Activated CD8-positive, alpha-beta T cell treated with anti-CD3 and anti-CD28 coated beads for 36 hours (primary cell): ENCODE measurements at regions not wholly inside any gene's neighbourhood (a gene's known extent, or its start where the extent isn't known, plus 50 kb on each side); places are given as distances from the start of the nearest gene placed in this dataset.
"Not testable (repeated sequence)": the region's sequence is repeated elsewhere in the genome, so short reads cannot be mapped to it uniquely, and the experiment has no call there.

Experiments used
- ATAC-seq: fragments of 200-7000 bp; cut with Tn5 transposase; one replicate; pipeline ENCODE4 v1.10.0; 2021; ENCODE audit warnings: mild to moderate bottlenecking, moderate library complexity
- CTCF ChIA-PET: fragments of 350-600 bp; sonication (Branson Sonifier 250); formaldehyde crosslinking; loops from one replicate; lab custom pipeline; 2021; ENCODE audit warnings: antibody characterized with exemption; lab: Charles Lee
- POLR2A ChIA-PET: fragments of 350-600 bp; sonication (Branson Sonifier 250); formaldehyde crosslinking; loops from one replicate; lab custom pipeline; 2021; ENCODE audit warnings: antibody characterized with exemption; lab: Charles Lee
- DNase-seq: peaks from one replicate; pipeline ENCODE4 v3.0.0-alpha.2; 2020
- H3K27ac Mint-ChIP-seq: one replicate; pipeline ENCODE4 v1.8.0; 2021; ENCODE audit warnings: mild to moderate bottlenecking, mixed read lengths
- H3K27me3 Mint-ChIP-seq: one replicate; pipeline ENCODE4 v1.8.0; 2021; ENCODE audit warnings: mixed read lengths
- H3K36me3 Mint-ChIP-seq: one replicate; pipeline ENCODE4 v1.8.0; 2021; ENCODE audit warnings: low read depth, mixed read lengths
- H3K4me1 Mint-ChIP-seq: one replicate; pipeline ENCODE4 v1.8.0; 2021; ENCODE audit warnings: low read depth, mixed read lengths
- H3K4me3 Mint-ChIP-seq: one replicate; pipeline ENCODE4 v1.8.0; 2021; ENCODE audit warnings: mild to moderate bottlenecking, moderate library complexity, mixed read lengths
- H3K9me3 Mint-ChIP-seq: one replicate; pipeline ENCODE4 v1.8.0; 2021; ENCODE audit warnings: mixed read lengths
- CTCF ChIP-seq: fragments of 200-600 bp; IDR thresholded peaks from one replicate; pipeline ENCODE4 v1.8.0; 2022; ENCODE audit warnings: antibody characterized with exemption, mild to moderate bottlenecking
- intact Hi-C: fragments of 100-400 bp; cut with micrococcal nuclease; formaldehyde crosslinking; loops from one replicate; pipeline ENCODE4 v1.10.0; 2022

- Mint-ChIP-seq H3K9me3 (no peaks in the 10 kb centered on the region), H3K36me3 (no peaks in the 10 kb centered on the region), H3K4me3 (no peak overlapping the region), H3K27me3 (no peaks in the 10 kb centered on the region), H3K4me1 (no peaks in the 10 kb centered on the region), H3K27ac (no peak overlapping the region)
- TF ChIP-seq CTCF, result no peak
- no peak for DNase-seq
- intact Hi-C loops, result no loop called here
- POLR2A ChIA-PET, result no interaction called here
- CTCF ChIA-PET, result no interaction called here
- ATAC-seq, result no peak
These were observed 281.1 kb upstream of the KLF4 start for GRCh38 chr9:107770716-107771115.

DNA sequence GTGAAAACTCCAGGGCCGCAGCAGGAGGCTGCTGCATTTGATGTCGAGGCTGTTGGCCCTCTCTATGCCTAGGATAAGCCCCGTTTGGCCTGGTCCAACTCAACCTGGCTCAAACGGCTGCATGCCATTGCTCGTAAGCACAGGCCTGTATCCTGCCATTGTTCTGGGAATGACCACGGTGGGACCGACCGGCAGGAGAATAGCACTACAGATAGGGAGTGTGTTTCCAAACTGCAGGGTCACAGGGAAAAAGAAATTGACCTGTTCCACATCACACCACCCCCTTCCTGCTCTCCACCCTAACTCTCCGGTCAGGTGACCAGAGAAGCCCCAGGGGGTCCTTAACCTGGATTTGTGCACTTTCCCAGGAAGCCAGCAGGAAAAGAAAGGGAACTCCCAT, 278.7 kb upstream of the KLF4 start:
- Mint-ChIP-seq H3K36me3 (no peaks in the 10 kb centered on the region), H3K4me1 (no peaks in the 10 kb centered on the region)

DNA sequence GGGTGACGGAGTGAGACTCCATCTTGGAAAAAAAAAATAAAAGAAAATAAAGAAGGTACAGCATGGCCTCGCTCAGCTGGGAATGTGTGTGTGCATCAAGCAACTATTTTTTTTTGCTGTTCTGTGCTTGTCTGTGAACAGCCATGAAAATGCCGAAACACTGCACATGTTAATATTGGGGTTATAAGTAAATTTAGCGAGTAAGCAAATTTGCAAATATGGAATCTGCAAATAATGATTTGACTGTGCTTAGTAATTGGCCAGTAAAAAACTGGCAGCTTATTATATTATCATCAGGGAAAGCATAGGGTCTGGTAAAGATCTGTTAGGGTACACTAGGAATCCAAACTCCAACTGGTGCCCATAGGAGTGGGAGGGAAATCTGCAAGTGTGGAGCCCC, 278.1 kb upstream of the KLF4 start:
- no peak overlapping the region for H3K4me3 Mint-ChIP-seq
- H3K4me1 Mint-ChIP-seq, result no peaks in the 10 kb centered on the region
- TF ChIP-seq CTCF, result no peak
- no peak overlapping the region for H3K27ac Mint-ChIP-seq
- CTCF ChIA-PET, result no interaction called here
- POLR2A ChIA-PET, result no interaction called here
- no peaks in the 10 kb centered on the region for H3K27me3 Mint-ChIP-seq
- DNase-seq (no peak), ATAC-seq (no peak)
- intact Hi-C loops, result no loop called here
- no peaks in the 10 kb centered on the region for H3K36me3 Mint-ChIP-seq
- peaks cover 4% of the 10 kb centered on the region for H3K9me3 Mint-ChIP-seq

More for the DNA sequence above, 278.7 kb upstream of the KLF4 start:
- intact Hi-C loops, result no loop called here
- DNase-seq (no peak), ATAC-seq (no peak)
- POLR2A ChIA-PET, result no interaction called here
- Mint-ChIP-seq H3K9me3 (peaks cover 4% of the 10 kb centered on the region), H3K4me3 (no peak overlapping the region), H3K27ac (no peak overlapping the region), H3K27me3 (no peaks in the 10 kb centered on the region)
- TF ChIP-seq CTCF, result no peak
- CTCF ChIA-PET, result no interaction called here

GRCh38 chr9:107763469-107763868, 273.9 kb upstream of the KLF4 start:
- ATAC-seq, H3K9me3 Mint-ChIP-seq, H3K4me1 Mint-ChIP-seq, H3K27ac Mint-ChIP-seq, DNase-seq, H3K27me3 Mint-ChIP-seq, H3K4me3 Mint-ChIP-seq, CTCF ChIA-PET, intact Hi-C loops, POLR2A ChIA-PET, H3K36me3 Mint-ChIP-seq: not testable (repeated sequence)

DNA sequence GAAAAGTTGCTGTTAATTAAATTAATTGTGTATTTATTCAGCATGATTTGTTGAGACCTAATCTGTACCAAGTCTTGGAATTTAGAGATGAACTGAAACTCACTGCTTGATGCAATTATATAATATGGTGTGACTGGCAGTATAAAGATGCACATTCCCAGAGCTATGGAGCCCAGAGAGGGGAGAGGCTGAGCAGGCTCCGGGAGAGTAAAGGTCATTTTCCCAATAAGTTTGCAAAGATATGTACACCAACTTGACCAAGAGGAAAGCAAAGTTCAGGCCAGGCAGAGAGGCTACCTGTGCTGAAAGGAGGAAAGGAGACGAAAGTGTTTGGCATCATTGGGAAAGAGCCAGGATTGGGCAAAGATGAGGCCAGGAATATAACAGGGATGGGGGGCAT, 271.7 kb upstream of the KLF4 start:
- Mint-ChIP-seq H3K9me3 (peaks cover 8% of the 10 kb centered on the region), H3K36me3 (no peaks in the 10 kb centered on the region), H3K27me3 (no peaks in the 10 kb centered on the region), H3K27ac (no peak overlapping the region), H3K4me3 (no peak overlapping the region), H3K4me1 (no peaks in the 10 kb centered on the region)
- TF ChIP-seq CTCF, result no peak
- POLR2A ChIA-PET, result no interaction called here
- intact Hi-C loops, result no loop called here
- ATAC-seq (no peak), DNase-seq (no peak)
- CTCF ChIA-PET, result no interaction called here
